HepG2 (cell line): ENCODE measurements at regions not wholly inside any gene's neighbourhood (a gene's known extent, or its start where the extent isn't known, plus 50 kb on each side); places are given as distances from the start of the nearest gene placed in this dataset.

ENCODE experiments used
- ATAC-seq: fragments of 200-7000 bp; cut with Tn5 transposase; 3 replicates; pipeline ENCODE4 v1.9.1; 2020; ENCODE audit warnings: mild to moderate bottlenecking, moderate library complexity
- BruUV-seq: library from RNA; stranded (reverse); fragments of 400-500 nt; replicated peaks from 2 replicates; lab custom pipeline; 2021; lab: Mats Ljungman, UMichigan
- CTCF ChIA-PET: fragments of 300-600 bp; formaldehyde crosslinking; extraction: SDS; loops from one replicate; lab custom pipeline; 2021; ENCODE audit warnings: low total read pairs, inconsistent platforms, low intra/inter-chr PET ratio; lab: Yijun Ruan, JAX
- POLR2A ChIA-PET: fragments of 350-600 bp; sonication (Branson Sonifier 250); formaldehyde crosslinking; loops from one replicate; lab custom pipeline; 2020; ENCODE audit warnings: antibody characterized with exemption, inconsistent platforms; lab: Yijun Ruan, JAX
- DNase-seq: peaks from one replicate; pipeline ENCODE4 v3.0.0-alpha.2; 2015; ENCODE audit warnings: low spot score
- FAIRE-seq: peaks from 3 replicates; lab custom pipeline; 2011; peaks lifted over from hg19 to GRCh38; lab: Jason Lieb, UNC
- H2AFZ ChIP-seq: one replicate; pipeline ENCODE4 v1.6.1; 2011; ENCODE audit warnings: low read length, inconsistent platforms
- H3K27ac ChIP-seq: fragments of 300-600 bp; 3 replicates; pipeline ENCODE4 v1.8.0; 2011; ENCODE audit warnings: mixed run types, mild to moderate bottlenecking, mixed read lengths, low read length, inconsistent platforms; ENCODE audit not compliant: insufficient read depth; ENCODE audit errors: extremely low read length
- H3K27me3 ChIP-seq, 2 experiments: fragments of 200-600 bp in 1 of 2; 2 replicates in 1 of 2; 3 replicates in 1 of 2; pipeline versions ENCODE4 v1.6.0 to v1.8.0; 2011; ENCODE audit warnings: low read length in 2 of 2, mild to moderate bottlenecking in 2 of 2, moderate library complexity in 2 of 2, inconsistent platforms in 1 of 2; ENCODE audit not compliant: insufficient read depth in 2 of 2, control insufficient read depth in 1 of 2
- H3K36me3 ChIP-seq, 2 experiments: fragments of 200-600 bp in 1 of 2; replicated peaks in 1 of 2; 2 replicates in 1 of 2; 3 replicates in 1 of 2; pipeline versions ENCODE4 v1.5.1 to v1.8.0; 2011; ENCODE audit warnings: low read length in 2 of 2, inconsistent platforms in 1 of 2; ENCODE audit not compliant: insufficient read depth in 2 of 2, control insufficient read depth in 1 of 2
- H3K4me1 ChIP-seq: 2 replicates; pipeline ENCODE4 v1.5.1; 2012; ENCODE audit warnings: low read length, inconsistent platforms; ENCODE audit not compliant: insufficient read depth
- H3K4me2 ChIP-seq: 2 replicates; pipeline ENCODE4 v1.6.0; 2011; ENCODE audit warnings: low read depth, low read length, inconsistent platforms
- H3K4me3 ChIP-seq, 3 experiments: fragments of 200-600 bp in 1 of 3; sonication (generic), shearing (Covaris generic) in 1 of 3; replicated peaks in 1 of 3; 2 replicates each; pipeline ENCODE4 v1.5.1; 2011 to 2016; ENCODE audit warnings: low read length in 3 of 3, inconsistent platforms in 2 of 3, low read depth in 2 of 3, mild to moderate bottlenecking in 2 of 3, control low read depth in 1 of 3, mixed read lengths in 1 of 3; ENCODE audit not compliant: insufficient read depth in 1 of 3
- H3K79me2 ChIP-seq: one replicate; pipeline ENCODE4 v1.6.1; 2011; ENCODE audit warnings: low read length, inconsistent platforms; ENCODE audit not compliant: insufficient read depth
- H3K9ac ChIP-seq: 2 replicates; pipeline ENCODE4 v1.6.0; 2011; ENCODE audit warnings: mild to moderate bottlenecking, low read depth, low read length, inconsistent platforms; ENCODE audit not compliant: insufficient read depth
- H3K9me3 ChIP-seq: 2 replicates; pipeline ENCODE4 v1.5.1; 2012; ENCODE audit warnings: mild to moderate bottlenecking, low read length
- H4K20me1 ChIP-seq: 2 replicates; pipeline ENCODE4 v1.6.0; 2011; ENCODE audit warnings: inconsistent platforms, mild to moderate bottlenecking, low read length, moderate library complexity; ENCODE audit not compliant: insufficient read depth
- ATF6 ChIP-seq: sonication (generic); formaldehyde crosslinking; conservative IDR thresholded peaks from 2 replicates; pipeline ENCODE4 v1.4.0; 2020; ENCODE audit warnings: missing genetic modification reagents
- CEBPB ChIP-seq: IDR thresholded peaks from 2 replicates; pipeline ENCODE4 v1.6.1; 2011; ENCODE audit warnings: low read depth, low read length, improper control_type of control experiment, borderline replicate concordance
- GZF1 ChIP-seq: sonication (generic); formaldehyde crosslinking; IDR thresholded peaks from 2 replicates; pipeline ENCODE4 v1.5.1; 2020; ENCODE audit warnings: mild to moderate bottlenecking, missing genetic modification reagents
- SP4 ChIP-seq: sonication (generic); formaldehyde crosslinking; IDR thresholded peaks from 2 replicates; pipeline ENCODE4 v1.8.1; 2023; ENCODE audit warnings: mild to moderate bottlenecking, missing genetic modification reagents
- ZNF251 ChIP-seq: sonication (generic); formaldehyde crosslinking; IDR thresholded peaks from 2 replicates; pipeline ENCODE4 v1.9.0; 2021; ENCODE audit warnings: mild to moderate bottlenecking, missing genetic modification reagents
- ZNF354B ChIP-seq: sonication (generic); formaldehyde crosslinking; IDR thresholded peaks from 2 replicates; pipeline ENCODE4 v1.8.0; 2022; ENCODE audit warnings: mild to moderate bottlenecking, missing genetic modification reagents
- ZNF44 ChIP-seq: sonication (generic); formaldehyde crosslinking; IDR thresholded peaks from 2 replicates; pipeline ENCODE4 v1.5.1; 2020; ENCODE audit warnings: mild to moderate bottlenecking, missing genetic modification reagents
- ZNF550 ChIP-seq: sonication (generic); formaldehyde crosslinking; IDR thresholded peaks from 2 replicates; pipeline ENCODE4 v1.4.0; 2020; ENCODE audit warnings: mild to moderate bottlenecking, missing genetic modification reagents, borderline replicate concordance
- ZNF839 ChIP-seq: sonication (generic); formaldehyde crosslinking; IDR thresholded peaks from 2 replicates; pipeline ENCODE4 v1.4.0; 2020; ENCODE audit warnings: missing genetic modification reagents, mild to moderate bottlenecking, borderline replicate concordance
- WGBS: methylation state at CpG from one replicate; pipeline ENCODE4 v1.1.6; 2017; ENCODE audit warnings: low lambda C conversion rate; 5-methylcytosine and 5-hydroxymethylcytosine counted together
- in situ Hi-C: cut with HindIII; loops from 2 replicates; pipeline ENCODE4 v1.10.0; 2017; ENCODE audit warnings: low pct_unique_long_range_greater_than_20kb; ENCODE audit not compliant: extremely low pct_ligation_motif_present
- intact Hi-C: fragments of 100-400 bp; cut with micrococcal nuclease; formaldehyde crosslinking; loops from one replicate; pipeline ENCODE4 v1.10.0; 2022; ENCODE audit not compliant: unreplicated experiment

GRCh38 chr4:145390571-145390970 lies 91.1 kb upstream of the SMAD1 start (continued):
- TF ChIP-seq GZF1 (CRISPR knock-in tag) = no peak

GRCh38 chr4:145389550-145389949 lies 92.1 kb upstream of the SMAD1 start:
- 53% methylated on average over 4 of the region's 4 CpGs for WGBS
- no peak for FAIRE-seq
- ChIA-PET CTCF (no interaction called here), POLR2A (no interaction called here)
- Histone ChIP-seq H3K9me3 (no peaks in the 10 kb centered on the region), H3K79me2 (no peaks in the 10 kb centered on the region), H3K36me3 (no peaks in the 10 kb centered on the region), H4K20me1 (no peaks in the 10 kb centered on the region), H3K4me1 (no peaks in the 10 kb centered on the region), H3K4me2 (no peak overlapping the region), H3K27me3 (peaks cover 0 to 8% of the 10 kb centered on the region in 2 experiments; a peak in 2 of 5 replicates), H2AFZ (no peak overlapping the region), H3K27ac (no peak overlapping the region), H3K9ac (no peak overlapping the region), H3K4me3 (no peak overlapping the region)
- ATAC-seq = no peak
- TF ChIP-seq ZNF839 (CRISPR knock-in tag) (no peak), ZNF550 (no peak), CEBPB (no peak), ZNF251 (CRISPR knock-in tag) (no peak), ZNF44 (CRISPR knock-in tag) (no peak), SP4 (no peak), ATF6 (CRISPR knock-in tag) (no peak), ZNF354B (CRISPR knock-in tag) (no peak)
- no TSS peak for BruUV-seq
- DNase-seq = no peak
- in situ Hi-C loops = no loop called here
- intact Hi-C loops = no loop called here
